ENCODE measurements at regions not wholly inside any gene's neighbourhood (a gene's known extent, or its start where the extent isn't known, plus 50 kb on each side); places are given as distances from the start of the nearest gene placed in this dataset.
A peak's percentile ranks its signal among the peaks of the same experiment; 100 is the strongest.
"Not testable (repeated sequence)": the region's sequence is repeated elsewhere in the genome, so short reads cannot be mapped to it uniquely, and the experiment has no call there.

DNA sequence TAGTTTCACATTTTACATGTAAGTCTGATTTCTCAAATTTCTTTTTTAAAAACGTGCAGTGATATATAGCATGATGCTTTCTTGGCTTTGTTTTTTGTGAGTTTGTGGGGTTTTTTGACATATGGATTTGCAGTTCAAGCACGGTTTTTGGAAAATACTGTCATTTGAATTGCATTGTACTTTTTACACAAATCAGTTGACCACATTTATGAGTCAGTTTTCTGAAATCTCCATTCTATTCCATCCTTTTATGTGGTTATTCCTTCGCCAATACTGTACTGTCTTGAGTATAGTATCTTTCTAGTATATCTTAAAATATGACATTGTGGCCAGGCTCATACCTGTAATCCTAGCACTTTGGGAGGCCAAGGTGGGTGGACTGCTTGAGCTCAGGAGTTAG is 890.0 kb upstream of the CITED2 start:
- peak; percentile 2 for DNase-seq

GRCh38 chr6:140258302-140258701 is 883.9 kb upstream of the CITED2 start:
- not testable (repeated sequence) for H3K36me3 ChIP-seq (ENCODE audit: control insufficient read depth, insufficient read depth, low read length); H3K27me3 ChIP-seq (ENCODE audit: control insufficient read depth, insufficient read depth, low read length); H3K27ac ChIP-seq (ENCODE audit: low read length); H3K9me3 ChIP-seq (replicated peaks; ENCODE audit: control insufficient read depth, low read depth, low read length); H3K4me1 ChIP-seq (ENCODE audit: control insufficient read depth, insufficient read depth, low read length); DNase-seq; H3K4me3 ChIP-seq (ENCODE audit: low read length)
- WGBS (ENCODE audit: insufficient coverage), result no CpG with 5 or more reads among the region's 6 CpGs

More for the DNA sequence above, 890.0 kb upstream of the CITED2 start:
- H3K36me3 ChIP-seq (ENCODE audit: control insufficient read depth, insufficient read depth, low read length), result no peaks in the 10 kb centered on the region
- H3K4me1 ChIP-seq (ENCODE audit: control insufficient read depth, insufficient read depth, low read length), result no peaks in the 10 kb centered on the region
- H3K27ac ChIP-seq (ENCODE audit: low read length), result no peak overlapping the region
- H3K9me3 ChIP-seq (replicated peaks; ENCODE audit: control insufficient read depth, low read depth, low read length), result no peaks in the 10 kb centered on the region
- H3K4me3 ChIP-seq (ENCODE audit: low read length), result no peak overlapping the region
- WGBS (ENCODE audit: insufficient coverage), result no CpG with 5 or more reads among the region's 3 CpGs
- no peaks in the 10 kb centered on the region for H3K27me3 ChIP-seq (ENCODE audit: control insufficient read depth, insufficient read depth, low read length)

- Histone ChIP-seq H3K27me3 (ENCODE audit: control insufficient read depth, insufficient read depth, low read length) (no peaks in the 10 kb centered on the region), H3K4me1 (ENCODE audit: control insufficient read depth, insufficient read depth, low read length) (no peaks in the 10 kb centered on the region), H3K4me3 (ENCODE audit: low read length) (no peak overlapping the region), H3K36me3 (ENCODE audit: control insufficient read depth, insufficient read depth, low read length) (no peaks in the 10 kb centered on the region), H3K9me3 (replicated peaks; ENCODE audit: control insufficient read depth, low read depth, low read length) (no peaks in the 10 kb centered on the region), H3K27ac (ENCODE audit: low read length) (no peak overlapping the region)
- no peak for DNase-seq
- WGBS (ENCODE audit: insufficient coverage), result no CpG with 5 or more reads among the region's 2 CpGs
Observed at GRCh38 chr6:140256248-140256647, 881.8 kb upstream of the CITED2 start.

GRCh38 chr6:140253096-140253495 is 878.6 kb upstream of the CITED2 start:
- H3K4me1 ChIP-seq (ENCODE audit: control insufficient read depth, insufficient read depth, low read length), result no peaks in the 10 kb centered on the region
- no peaks in the 10 kb centered on the region for H3K36me3 ChIP-seq (ENCODE audit: control insufficient read depth, insufficient read depth, low read length)
- H3K27me3 ChIP-seq (ENCODE audit: control insufficient read depth, insufficient read depth, low read length), result no peaks in the 10 kb centered on the region
- no CpG with 5 or more reads among the region's 1 CpG for WGBS (ENCODE audit: insufficient coverage)
- H3K4me3 ChIP-seq (ENCODE audit: low read length), result no peak overlapping the region
- DNase-seq, result no peak
- no peak overlapping the region for H3K27ac ChIP-seq (ENCODE audit: low read length)
- H3K9me3 ChIP-seq (replicated peaks; ENCODE audit: control insufficient read depth, low read depth, low read length), result no peaks in the 10 kb centered on the region

DNA sequence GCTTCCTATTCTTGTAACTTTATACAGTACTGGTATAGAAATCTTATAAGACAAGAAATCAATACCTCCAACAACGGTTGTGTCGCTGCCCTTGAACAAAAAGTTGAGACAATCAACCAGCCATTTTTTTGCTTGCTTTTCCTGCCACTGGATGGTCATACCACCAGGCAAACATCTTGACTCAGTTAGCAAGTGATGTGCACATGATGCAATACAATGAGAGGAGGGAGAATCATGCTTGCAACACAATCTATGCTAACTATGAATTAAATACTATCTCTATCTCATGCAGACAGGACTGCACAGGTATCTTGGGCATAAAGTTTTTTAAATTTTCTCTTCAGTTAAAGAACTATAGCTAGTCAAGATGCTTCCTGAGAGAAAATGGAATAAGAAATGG is 877.7 kb upstream of the CITED2 start:
- no CpG with 5 or more reads among the region's 2 CpGs for WGBS (ENCODE audit: insufficient coverage)
- Histone ChIP-seq H3K9me3 (replicated peaks; ENCODE audit: control insufficient read depth, low read depth, low read length) (no peaks in the 10 kb centered on the region), H3K27ac (ENCODE audit: low read length) (no peak overlapping the region), H3K27me3 (ENCODE audit: control insufficient read depth, insufficient read depth, low read length) (no peaks in the 10 kb centered on the region), H3K36me3 (ENCODE audit: control insufficient read depth, insufficient read depth, low read length) (no peaks in the 10 kb centered on the region), H3K4me3 (ENCODE audit: low read length) (no peak overlapping the region), H3K4me1 (ENCODE audit: control insufficient read depth, insufficient read depth, low read length) (no peaks in the 10 kb centered on the region)
- DNase-seq, result no peak

DNA sequence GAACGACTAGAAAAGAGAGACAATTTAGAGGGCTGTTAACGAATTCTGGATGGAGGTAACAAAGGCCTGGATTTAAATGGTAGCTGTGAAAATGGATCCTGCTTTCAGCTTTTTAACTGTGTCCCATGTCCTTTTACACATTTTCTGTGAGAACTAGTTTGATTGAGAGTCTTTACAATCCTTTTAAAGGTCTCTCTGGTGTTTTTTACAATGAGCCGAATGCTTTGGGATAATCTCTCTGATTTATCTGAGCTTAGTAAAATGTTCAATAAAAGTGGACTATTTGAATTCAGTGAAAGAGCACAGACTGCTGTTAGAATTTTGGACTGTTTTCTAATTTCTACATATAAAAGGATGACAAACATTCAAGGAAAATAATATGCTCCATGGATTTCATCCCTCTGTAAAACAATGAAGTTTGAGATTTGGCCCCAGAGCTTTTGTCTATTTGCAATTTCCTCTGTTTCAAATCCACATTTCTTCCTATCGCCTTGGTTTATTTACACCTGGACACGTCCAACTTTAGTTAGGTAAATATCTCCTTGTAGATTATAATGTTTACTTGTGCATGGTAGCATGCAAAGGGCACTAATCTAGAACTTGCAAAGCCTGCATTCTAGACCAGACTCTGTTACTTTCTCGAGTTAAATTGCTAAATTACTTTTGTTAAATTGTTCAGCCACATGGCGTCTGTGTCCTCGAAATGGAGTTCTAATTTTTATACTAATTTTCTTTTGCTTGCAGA is 871.0 kb upstream of the CITED2 start:
- Histone ChIP-seq H3K4me3 (ENCODE audit: low read length) (no peak overlapping the region), H3K4me1 (ENCODE audit: control insufficient read depth, insufficient read depth, low read length) (no peaks in the 10 kb centered on the region), H3K27me3 (ENCODE audit: control insufficient read depth, insufficient read depth, low read length) (no peaks in the 10 kb centered on the region), H3K9me3 (replicated peaks; ENCODE audit: control insufficient read depth, low read depth, low read length) (no peaks in the 10 kb centered on the region), H3K27ac (ENCODE audit: low read length) (no peak overlapping the region), H3K36me3 (ENCODE audit: control insufficient read depth, insufficient read depth, low read length) (no peaks in the 10 kb centered on the region)
- WGBS (ENCODE audit: insufficient coverage), result 29% methylated on average over 1 of the region's 8 CpGs
- peak; percentile 13 for DNase-seq

- no peaks in the 10 kb centered on the region for H3K36me3 ChIP-seq (ENCODE audit: control insufficient read depth, insufficient read depth, low read length)
- H3K9me3 ChIP-seq (replicated peaks; ENCODE audit: control insufficient read depth, low read depth, low read length), result no peaks in the 10 kb centered on the region
- DNase-seq, result no peak
- no peaks in the 10 kb centered on the region for H3K27me3 ChIP-seq (ENCODE audit: control insufficient read depth, insufficient read depth, low read length)
- no peaks in the 10 kb centered on the region for H3K4me1 ChIP-seq (ENCODE audit: control insufficient read depth, insufficient read depth, low read length)
- no CpG with 5 or more reads among the region's 3 CpGs for WGBS (ENCODE audit: insufficient coverage)
- H3K4me3 ChIP-seq (ENCODE audit: low read length), result no peak overlapping the region
- H3K27ac ChIP-seq (ENCODE audit: low read length), result no peak overlapping the region
Observed at GRCh38 chr6:140237251-140237650, 862.8 kb upstream of the CITED2 start.

DNA sequence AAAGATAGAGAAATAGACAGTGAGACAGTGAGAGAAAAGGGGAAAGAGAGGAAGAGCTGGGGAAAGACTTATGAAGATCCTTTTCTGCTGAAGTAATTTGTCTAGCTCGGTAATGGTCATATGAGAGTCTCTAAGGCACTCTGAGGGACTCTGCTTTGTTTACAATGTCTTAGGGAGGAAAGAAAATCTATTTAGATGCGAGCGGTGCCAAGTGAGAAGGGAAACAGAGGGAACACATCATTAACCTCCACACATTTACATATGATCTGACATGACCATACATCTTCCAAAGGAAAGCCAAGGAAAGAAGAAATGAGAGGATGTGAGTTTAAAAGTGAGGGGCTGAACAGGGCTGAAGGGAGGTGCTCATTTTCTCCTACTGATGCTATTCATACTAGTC is 862.3 kb upstream of the CITED2 start:
- H3K4me1 ChIP-seq (ENCODE audit: control insufficient read depth, insufficient read depth, low read length), result no peaks in the 10 kb centered on the region
- DNase-seq, result peak; percentile 18
- WGBS (ENCODE audit: insufficient coverage), result no CpG with 5 or more reads among the region's 3 CpGs

GRCh38 chr6:140230282-140230681 is 855.8 kb upstream of the CITED2 start:
- no peak overlapping the region for H3K4me3 ChIP-seq (ENCODE audit: low read length)
- DNase-seq, result no peak
- no peaks in the 10 kb centered on the region for H3K27me3 ChIP-seq (ENCODE audit: control insufficient read depth, insufficient read depth, low read length)
- H3K36me3 ChIP-seq (ENCODE audit: control insufficient read depth, insufficient read depth, low read length), result no peaks in the 10 kb centered on the region
- H3K27ac ChIP-seq (ENCODE audit: low read length), result no peak overlapping the region
- no peaks in the 10 kb centered on the region for H3K4me1 ChIP-seq (ENCODE audit: control insufficient read depth, insufficient read depth, low read length)
- 20% methylated on average over 1 of the region's 2 CpGs for WGBS (ENCODE audit: insufficient coverage)
- H3K9me3 ChIP-seq (replicated peaks; ENCODE audit: control insufficient read depth, low read depth, low read length), result peaks cover 2% of the 10 kb centered on the region

More for the DNA sequence above, 862.3 kb upstream of the CITED2 start:
- Histone ChIP-seq H3K27ac (ENCODE audit: low read length) (no peak overlapping the region), H3K36me3 (ENCODE audit: control insufficient read depth, insufficient read depth, low read length) (no peaks in the 10 kb centered on the region), H3K9me3 (replicated peaks; ENCODE audit: control insufficient read depth, low read depth, low read length) (no peaks in the 10 kb centered on the region), H3K27me3 (ENCODE audit: control insufficient read depth, insufficient read depth, low read length) (no peaks in the 10 kb centered on the region), H3K4me3 (ENCODE audit: low read length) (no peak overlapping the region)

- Histone ChIP-seq H3K4me3 (ENCODE audit: low read length) (no peak overlapping the region), H3K27ac (ENCODE audit: low read length) (no peak overlapping the region), H3K4me1 (ENCODE audit: control insufficient read depth, insufficient read depth, low read length) (no peaks in the 10 kb centered on the region), H3K9me3 (replicated peaks; ENCODE audit: control insufficient read depth, low read depth, low read length) (peaks cover 2% of the 10 kb centered on the region), H3K36me3 (ENCODE audit: control insufficient read depth, insufficient read depth, low read length) (no peaks in the 10 kb centered on the region), H3K27me3 (ENCODE audit: control insufficient read depth, insufficient read depth, low read length) (no peaks in the 10 kb centered on the region)
- no CpG with 5 or more reads among the region's 1 CpG for WGBS (ENCODE audit: insufficient coverage)
- no peak for DNase-seq
Observed at GRCh38 chr6:140228491-140228890, 854.0 kb upstream of the CITED2 start.

DNA sequence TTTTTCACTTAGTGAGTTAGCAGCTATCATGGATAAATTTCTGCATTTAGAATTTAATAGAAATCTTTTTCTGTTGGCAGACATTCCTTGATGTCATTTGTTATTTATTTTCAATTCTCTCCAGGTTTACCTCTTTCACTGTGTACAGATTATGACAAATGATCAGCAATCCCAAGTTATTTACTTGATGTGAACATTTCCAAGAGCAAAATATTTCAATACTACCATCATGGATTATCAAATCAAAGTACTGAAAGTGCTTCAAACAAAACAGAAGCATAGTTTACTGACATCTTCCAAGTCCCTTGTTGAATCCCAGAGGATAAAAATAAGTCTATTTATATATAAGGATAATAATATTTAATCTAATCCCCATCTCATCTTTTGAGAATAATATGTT is 852.2 kb upstream of the CITED2 start:
- H3K27ac ChIP-seq (ENCODE audit: low read length), result no peak overlapping the region
- no peaks in the 10 kb centered on the region for H3K27me3 ChIP-seq (ENCODE audit: control insufficient read depth, insufficient read depth, low read length)
- H3K4me3 ChIP-seq (ENCODE audit: low read length), result no peak overlapping the region
- no peak for DNase-seq
- no peaks in the 10 kb centered on the region for H3K36me3 ChIP-seq (ENCODE audit: control insufficient read depth, insufficient read depth, low read length)
- H3K9me3 ChIP-seq (replicated peaks; ENCODE audit: control insufficient read depth, low read depth, low read length), result peaks cover 2% of the 10 kb centered on the region
- no peaks in the 10 kb centered on the region for H3K4me1 ChIP-seq (ENCODE audit: control insufficient read depth, insufficient read depth, low read length)

Measured in muscle of leg (tissue), 3 donors.